ENCODE measurements at regions not wholly inside any gene's neighbourhood (a gene's known extent, or its start where the extent isn't known, plus 50 kb on each side); places are given as distances from the start of the nearest gene placed in this dataset.

GRCh38 chr2:2464643-2465042 lies 133.6 kb upstream of the MYT1L start:
- no peak for TF ChIP-seq CTCF (IDR thresholded peaks at IDR 0.05; ENCODE audit: insufficient read depth, low read length, poor library complexity, severe bottlenecking)
- no peak for TF ChIP-seq EZH2phosphoT487 (conservative IDR thresholded peaks at IDR 0.05; ENCODE audit: low read length)

All from SU-DHL-6 (cell line).